Activated CD8-positive, alpha-beta memory T cell treated with anti-CD3 and anti-CD28 coated beads, Interleukin-2, amount 50 U/mL, for 48 hours (primary cell): ENCODE measurements at regions not wholly inside any gene's neighbourhood (a gene's known extent, or its start where the extent isn't known, plus 50 kb on each side); places are given as distances from the start of the nearest gene placed in this dataset.

Experiments used
- DNase-seq: peaks from one replicate; pipeline ENCODE4 v3.0.0-alpha.2; 2020

DNA sequence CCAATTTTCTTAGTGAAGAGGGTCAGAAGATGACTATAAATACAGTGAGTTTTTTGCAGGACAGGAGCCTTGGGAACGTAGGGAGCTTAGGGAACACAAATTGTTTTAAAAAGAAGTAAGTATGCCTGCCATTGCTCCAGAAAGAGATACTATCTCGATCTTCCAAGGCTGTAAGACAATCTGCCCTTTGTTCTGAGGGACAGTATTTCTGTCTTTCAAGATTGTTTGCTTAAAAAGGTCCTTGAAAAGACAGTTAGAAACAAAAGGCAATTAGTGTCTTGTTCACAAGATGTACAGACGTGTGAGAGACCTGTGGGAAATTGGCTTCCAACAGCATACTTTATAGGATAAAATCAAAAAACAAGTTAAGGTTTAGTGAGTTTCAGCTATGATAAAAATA is 321.2 kb upstream of the FAR2 start:
- no peak for DNase-seq

DNA sequence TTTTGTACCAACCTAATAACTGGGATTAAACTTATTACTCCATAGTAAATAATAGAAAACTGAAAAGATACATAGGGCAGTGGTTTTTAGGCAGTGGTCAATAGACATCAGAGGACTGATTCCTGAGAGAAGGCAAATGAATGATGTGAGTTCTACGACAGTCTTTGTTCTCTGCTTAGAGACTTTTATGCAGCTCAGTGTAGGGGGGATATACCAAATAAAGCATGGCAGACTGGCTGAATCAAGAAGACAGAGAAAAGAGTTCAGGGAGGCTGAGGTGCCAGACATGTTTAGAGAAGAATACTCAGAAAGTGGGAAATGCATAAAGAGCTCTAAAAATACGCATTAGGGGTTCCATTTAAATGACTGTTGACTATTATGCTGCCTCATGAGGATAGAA is 320.8 kb upstream of the FAR2 start:
- no peak for DNase-seq

DNA sequence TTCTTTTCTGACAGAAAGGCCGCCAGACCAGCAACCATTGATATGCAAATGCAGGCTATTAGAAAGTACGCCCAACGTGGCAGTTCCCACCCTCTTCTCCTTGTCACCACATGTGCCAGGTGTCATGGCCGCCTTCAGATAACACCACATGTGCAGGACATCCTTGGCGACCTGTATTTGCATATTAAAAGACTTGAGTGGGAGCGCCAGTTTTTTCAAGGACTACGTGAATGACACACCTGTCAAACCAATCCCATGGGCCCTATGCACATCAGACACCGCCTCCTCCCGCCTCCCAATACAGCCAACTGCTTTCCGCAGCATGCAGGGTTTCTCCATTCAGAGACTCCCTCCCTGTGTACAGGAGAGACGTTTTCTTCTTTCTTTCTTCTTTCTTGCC is 318.6 kb upstream of the FAR2 start:
- DNase-seq: no peak

DNA sequence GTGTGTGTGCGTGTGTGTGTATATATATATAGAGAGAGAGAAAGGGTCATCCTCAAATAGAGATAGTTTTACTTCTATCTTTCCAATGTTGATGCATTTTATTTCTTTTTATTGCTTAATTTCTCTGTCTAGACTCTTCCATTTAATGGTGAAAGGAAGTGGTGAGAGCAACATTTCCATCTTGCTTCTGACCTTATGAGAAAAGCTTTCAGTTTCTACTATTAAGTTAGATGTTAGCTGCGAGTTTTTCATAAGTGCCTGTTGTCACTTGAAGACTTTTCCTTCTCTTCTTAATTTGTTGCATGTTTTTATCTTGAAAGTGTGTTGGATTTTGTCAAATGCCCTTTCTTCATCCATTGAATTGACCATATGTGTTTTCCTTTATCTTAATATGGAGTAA is 304.4 kb upstream of the FAR2 start:
- DNase-seq: no peak

DNA sequence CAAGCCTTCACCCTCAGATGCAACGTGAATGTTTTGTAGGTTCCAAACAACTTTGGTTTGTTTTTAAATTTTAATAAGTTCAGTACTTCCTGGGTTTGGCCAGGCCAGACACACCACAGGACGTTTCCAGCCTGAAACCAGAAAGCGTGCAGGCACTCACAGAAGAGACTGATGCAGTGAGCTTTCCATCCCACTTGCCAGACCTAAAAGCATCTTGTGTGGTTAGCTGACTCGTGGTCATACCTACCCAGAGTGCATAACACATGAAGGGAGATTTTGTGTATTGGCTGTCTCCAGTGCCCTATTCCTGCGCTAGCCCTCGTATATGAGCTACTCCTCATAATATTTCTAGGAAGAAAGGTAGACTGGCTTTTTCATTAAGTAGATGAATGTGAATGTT is 297.3 kb upstream of the FAR2 start:
- no peak for DNase-seq

DNA sequence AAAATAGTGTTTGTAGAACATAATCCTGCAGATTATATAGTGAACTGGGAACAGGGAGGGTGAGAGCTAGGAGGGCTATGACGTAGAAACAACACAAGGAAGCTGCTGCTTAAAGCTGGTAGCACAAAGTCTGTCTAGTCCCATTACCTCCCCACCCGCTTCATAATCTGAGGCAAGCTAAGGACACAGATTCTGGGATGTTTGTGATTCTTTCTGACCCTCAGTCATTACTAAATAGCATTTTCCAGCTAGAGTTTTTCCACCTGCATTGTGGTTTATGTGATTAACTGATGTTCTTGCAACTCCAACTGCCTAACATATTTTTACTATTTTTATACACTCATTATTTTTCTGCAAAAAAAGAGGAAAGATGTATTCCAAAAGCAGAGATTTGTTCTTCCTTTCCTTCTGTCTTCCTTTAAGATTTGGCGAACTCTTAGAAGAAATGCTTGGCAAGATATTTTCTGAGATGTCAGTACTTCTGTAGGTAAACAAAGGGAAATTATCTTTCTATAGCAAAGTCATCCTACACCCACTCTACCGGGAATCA is 293.2 kb upstream of the FAR2 start:
- no peak for DNase-seq

- no peak for DNase-seq
These were observed 291.7 kb upstream of the FAR2 start for GRCh38 chr12:28857369-28857768.

DNA sequence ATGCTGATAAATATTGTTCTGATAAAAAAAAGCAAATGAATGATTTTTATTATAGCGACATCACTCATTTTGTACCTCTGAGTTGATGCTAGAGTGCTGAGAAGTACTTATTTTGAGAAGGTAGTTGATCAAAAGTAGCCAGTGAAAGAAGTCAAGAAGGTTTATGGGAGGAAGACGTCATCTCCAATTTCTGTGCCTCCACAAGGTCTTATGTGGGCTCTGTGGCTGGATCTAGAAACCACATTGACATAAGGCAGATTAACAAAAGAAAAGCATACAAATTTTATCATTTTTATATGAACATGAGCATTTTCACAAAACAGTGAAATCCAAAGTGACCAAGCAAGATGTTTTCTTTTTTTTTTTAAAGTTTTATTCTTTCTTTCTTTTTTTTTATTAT is 289.5 kb upstream of the FAR2 start:
- DNase-seq: no peak

DNA sequence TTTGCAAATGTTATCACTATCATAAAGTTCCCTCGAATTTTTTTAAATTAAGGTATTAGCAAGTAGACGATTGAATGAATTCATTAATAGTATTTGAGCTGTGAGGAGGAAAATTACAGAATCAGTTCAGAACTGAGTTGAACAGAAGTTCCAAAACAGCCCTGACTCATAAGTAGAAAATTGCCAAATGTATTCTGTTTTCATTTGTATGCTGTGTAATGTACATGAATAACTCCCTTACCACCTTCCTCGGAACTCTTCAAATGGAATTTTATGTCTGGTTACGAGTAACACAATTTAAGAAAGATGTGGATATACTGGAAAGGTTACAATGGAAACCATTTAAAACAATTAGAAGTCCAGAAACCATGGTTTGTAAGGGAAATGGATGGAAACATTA is 283.3 kb upstream of the FAR2 start:
- DNase-seq: no peak

DNA sequence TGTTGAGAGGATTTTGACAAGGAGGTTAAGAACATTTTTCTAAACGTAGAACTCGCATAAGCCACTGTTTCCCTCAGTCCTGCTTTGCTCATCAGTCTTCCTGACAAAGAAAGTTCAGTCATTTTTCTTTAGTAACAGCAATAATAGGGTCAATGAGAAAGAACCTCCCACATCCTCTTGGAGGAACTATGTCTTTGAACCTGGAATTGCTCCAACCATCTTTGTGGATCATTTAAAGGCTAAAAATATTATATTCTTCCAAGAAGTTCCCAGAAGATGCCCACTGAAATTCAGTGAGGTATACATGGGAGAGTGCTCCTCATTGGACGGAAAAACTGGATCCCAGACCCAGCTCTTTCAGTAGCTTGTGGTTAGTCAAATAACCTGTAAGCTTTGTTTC is 282.8 kb upstream of the FAR2 start:
- DNase-seq: no peak

DNA sequence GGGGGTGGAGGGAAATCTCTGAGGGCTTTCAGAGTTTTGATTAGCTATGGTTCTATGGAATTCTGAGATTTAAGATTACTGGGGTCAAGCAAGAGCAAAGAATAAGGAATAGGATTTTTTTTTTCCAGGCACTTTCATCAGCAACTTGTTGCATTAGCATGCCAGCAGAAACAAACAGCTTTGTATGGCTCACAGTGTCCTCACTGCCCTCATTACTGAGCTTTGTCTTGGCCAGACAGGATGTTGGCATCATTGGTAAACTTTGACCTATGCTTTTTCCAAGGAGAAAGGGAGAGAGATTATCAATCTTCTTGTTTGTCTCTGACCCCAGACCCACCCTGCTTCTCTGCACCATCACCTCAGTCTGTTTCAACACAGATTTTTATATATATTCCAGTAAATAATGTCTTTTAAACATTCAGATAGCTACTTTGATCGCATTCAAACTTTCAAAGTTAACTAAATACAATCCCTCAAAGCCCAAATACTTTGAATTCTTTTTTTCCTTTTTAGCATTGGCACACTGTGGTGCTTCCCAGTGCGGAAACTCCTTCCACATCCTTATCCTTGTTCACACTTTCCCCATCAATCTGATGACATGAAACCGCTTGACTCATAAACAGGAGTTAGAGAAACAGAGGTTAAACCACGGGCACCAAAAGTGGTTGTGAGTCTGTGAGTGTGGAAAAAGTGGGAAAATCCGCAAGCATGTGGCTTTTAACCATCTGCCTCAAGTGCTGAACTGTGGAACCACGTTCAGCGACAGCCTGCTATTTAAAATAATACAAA is 282.2 kb upstream of the FAR2 start:
- no peak for DNase-seq

- DNase-seq: no peak
These were observed 280.7 kb upstream of the FAR2 start for GRCh38 chr12:28868414-28868813.

- no peak for DNase-seq
These were observed 279.9 kb upstream of the FAR2 start for GRCh38 chr12:28869197-28869596.

GRCh38 chr12:28870839-28871440 is 278.1 kb upstream of the FAR2 start:
- no peak for DNase-seq

DNA sequence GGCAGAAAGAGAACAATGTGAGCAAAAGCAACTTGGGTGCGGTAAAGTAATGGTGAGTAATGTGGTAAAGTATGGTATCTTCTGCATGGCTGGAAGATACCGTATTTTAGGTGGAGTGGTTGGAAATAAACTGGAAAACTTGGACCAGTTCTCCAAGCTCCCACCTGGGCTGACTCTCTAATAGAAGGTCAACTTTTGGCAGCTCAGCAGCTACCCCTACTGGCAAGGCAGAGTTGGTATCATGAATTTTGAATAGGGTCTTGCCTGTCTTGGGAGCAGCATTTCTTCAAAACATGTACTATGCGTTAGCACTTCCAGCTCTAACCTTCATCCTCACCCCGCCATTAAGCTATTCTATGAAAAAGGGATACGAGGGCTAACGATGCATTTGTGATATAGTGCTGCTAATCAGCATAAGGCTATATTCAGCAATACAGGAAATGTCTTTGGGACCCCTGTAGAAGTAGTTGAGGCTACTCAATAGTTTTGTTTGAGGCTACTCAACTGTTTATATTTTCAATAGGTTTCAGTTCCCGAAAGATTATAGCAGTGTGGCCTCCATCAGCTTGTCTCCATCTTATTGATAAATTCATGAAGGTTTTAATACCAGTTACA is 276.3 kb upstream of the FAR2 start:
- peak; percentile 49 for DNase-seq

DNA sequence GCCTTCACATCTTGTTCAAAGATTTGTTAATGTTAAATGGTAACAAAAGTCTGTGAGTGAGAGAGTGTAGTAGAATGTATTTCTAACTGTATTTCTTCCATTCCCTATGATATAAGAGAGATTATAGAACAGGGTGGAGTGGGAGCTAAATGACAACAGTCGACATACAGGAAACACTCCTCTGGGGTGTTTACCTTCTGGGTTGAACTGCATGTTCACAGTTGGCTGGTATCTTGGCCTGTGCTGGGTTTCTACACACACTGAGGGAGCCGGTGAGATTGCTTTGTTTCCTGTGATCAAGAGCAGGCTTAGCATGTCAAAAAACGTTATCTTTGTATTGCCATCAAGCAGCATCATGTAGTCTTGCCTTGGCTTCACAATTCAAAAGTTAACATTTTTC is 274.3 kb upstream of the FAR2 start:
- no peak for DNase-seq

- no peak for DNase-seq
These were observed 272.8 kb upstream of the FAR2 start for GRCh38 chr12:28876196-28876798.

- no peak for DNase-seq
These were observed 271.2 kb upstream of the FAR2 start for GRCh38 chr12:28877854-28878253.

GRCh38 chr12:28878629-28879028 is 270.4 kb upstream of the FAR2 start:
- no peak for DNase-seq

- no peak for DNase-seq
These were observed 269.7 kb upstream of the FAR2 start for GRCh38 chr12:28879379-28879778.

- no peak for DNase-seq
These were observed 266.6 kb upstream of the FAR2 start for GRCh38 chr12:28882444-28882843.

DNA sequence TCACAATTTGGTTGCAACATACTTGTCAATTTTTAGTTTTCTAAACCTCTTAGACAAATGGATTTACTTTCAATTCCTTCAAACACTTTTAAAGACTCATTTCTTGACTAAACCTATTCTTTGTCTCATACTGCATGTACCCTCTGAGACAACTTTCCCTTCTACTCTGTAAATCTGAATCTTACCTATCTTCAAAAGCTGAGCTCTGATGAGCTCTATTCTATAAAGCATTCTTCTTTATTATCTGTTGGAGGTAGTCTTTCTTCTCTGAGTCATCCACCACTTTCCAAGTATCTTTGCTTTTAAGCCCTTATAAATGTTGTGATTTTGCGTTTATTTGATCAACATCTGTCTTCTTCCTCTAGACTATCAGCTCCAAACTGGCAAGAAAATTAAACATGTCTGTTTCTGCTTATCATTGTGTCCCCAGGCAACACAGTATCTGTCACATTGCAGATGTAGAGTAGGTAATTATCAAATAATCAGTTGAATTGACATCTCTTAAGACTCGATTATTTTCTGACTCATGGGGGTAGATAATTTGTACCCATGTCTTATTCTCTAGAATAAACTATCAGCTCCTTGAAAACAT is 265.6 kb upstream of the FAR2 start:
- DNase-seq: no peak

DNA sequence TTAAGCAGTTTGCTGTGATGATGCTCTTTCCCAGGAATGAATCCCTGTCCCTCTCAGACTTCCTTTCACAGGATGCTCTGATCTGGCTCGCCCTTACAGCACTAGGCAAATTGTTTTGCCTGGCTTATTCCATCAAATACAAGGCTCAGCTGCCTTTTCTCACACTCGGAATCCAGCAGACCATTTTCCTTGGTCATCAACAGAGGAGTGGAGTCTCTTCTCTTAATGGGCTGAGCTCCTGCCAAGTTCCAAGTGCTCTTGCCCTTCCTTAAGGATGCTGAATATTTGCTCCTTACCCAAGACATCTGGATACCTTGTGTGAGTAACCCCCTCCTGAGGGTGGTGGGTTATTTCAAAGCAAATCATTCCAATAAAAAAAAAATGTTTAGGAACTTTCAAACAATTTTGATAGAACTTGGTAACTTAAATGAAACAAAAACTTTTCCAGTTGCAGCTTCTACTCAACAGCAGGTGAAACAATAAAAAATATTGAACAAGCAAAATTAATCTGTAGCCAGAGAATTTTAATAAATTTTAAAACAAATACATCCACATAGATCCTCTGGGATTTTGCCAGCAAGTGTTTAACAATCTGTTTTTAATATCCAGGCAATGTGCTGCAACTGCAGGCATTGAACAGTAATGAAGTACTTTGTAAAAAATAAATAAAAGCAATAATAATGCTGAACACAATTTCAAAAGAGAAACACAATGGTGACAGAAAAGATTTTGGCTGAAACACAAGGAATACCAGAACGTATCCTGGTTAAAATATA is 264.0 kb upstream of the FAR2 start:
- DNase-seq: no peak
